Astrocyte of the cerebellum (primary cell): ENCODE measurements at regions not wholly inside any gene's neighbourhood (a gene's known extent, or its start where the extent isn't known, plus 50 kb on each side); places are given as distances from the start of the nearest gene placed in this dataset.

ENCODE experiments used
- DNase-seq: peaks from one replicate; pipeline ENCODE4 v3.0.0-alpha.2; 2011; ENCODE audit warnings: low read depth
- H3K4me3 ChIP-seq: 2 replicates; pipeline ENCODE4 v1.5.1; 2011; ENCODE audit warnings: mild to moderate bottlenecking, low read depth, low read length, moderate library complexity
- CTCF ChIP-seq: IDR thresholded peaks from 2 replicates; pipeline ENCODE4 v1.5.1; 2012; ENCODE audit warnings: low read length, low read depth, moderate library complexity, mild to moderate bottlenecking; ENCODE audit errors: missing control alignments
- in situ Hi-C: cut with HindIII; loops from 2 replicates; pipeline ENCODE4 v1.10.0; 2017; ENCODE audit warnings: low sequenced_read_pairs

GRCh38 chr9:7957803-7958202 lies 158.2 kb upstream of the DMAC1 start:
- DNase-seq: no peak
- no peak for TF ChIP-seq CTCF
- no peak overlapping the region for H3K4me3 ChIP-seq
- in situ Hi-C loops: no loop called here

DNA sequence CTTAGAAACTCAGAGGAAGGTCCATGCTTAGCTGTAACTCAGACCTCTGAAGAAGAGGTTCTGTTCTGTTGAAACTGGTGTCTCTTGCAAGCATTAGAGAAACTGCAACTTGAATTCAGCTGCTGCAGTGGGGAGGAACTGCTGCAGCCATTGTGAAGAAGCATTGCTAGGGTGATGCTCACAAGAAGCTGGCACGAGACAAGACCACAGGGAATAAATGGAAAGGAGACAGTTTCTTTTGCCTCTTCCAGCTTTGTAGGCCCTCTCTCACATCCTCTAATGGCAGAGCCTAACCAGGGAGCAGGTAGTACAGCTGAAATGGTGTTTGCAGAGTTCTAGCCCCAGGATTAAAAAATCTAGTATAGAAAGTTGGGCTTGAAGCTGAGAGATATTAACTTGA lies 148.0 kb upstream of the DMAC1 start:
- no peak overlapping the region for H3K4me3 ChIP-seq
- TF ChIP-seq CTCF: no peak
- no peak for DNase-seq
- in situ Hi-C loops: no loop called here

DNA sequence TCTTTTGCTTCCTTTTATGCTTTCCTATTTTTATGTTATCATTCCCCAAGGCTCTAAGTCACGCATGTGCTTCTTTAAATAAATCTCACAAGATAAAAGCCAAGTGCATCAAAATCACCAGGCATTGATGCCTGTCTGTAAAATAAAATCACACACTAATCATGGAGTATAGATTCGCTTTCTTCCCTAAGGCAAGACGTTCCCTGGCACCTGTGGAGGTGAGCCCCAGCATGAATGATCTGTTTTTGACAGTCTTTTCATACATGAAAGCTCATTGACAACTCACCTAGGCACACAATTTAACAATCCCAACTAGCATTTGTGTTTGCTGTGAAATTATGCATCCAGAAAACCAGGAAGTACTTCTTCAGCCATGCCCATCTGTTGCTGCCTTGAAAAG lies 146.9 kb upstream of the DMAC1 start:
- no peak for TF ChIP-seq CTCF
- in situ Hi-C loops: no loop called here
- no peak overlapping the region for H3K4me3 ChIP-seq
- DNase-seq: no peak

- no peak for TF ChIP-seq CTCF
- in situ Hi-C loops: no loop called here
- no peak for DNase-seq
- no peak overlapping the region for H3K4me3 ChIP-seq
Measured at GRCh38 chr9:7944572-7944971, 145.0 kb upstream of the DMAC1 start.

DNA sequence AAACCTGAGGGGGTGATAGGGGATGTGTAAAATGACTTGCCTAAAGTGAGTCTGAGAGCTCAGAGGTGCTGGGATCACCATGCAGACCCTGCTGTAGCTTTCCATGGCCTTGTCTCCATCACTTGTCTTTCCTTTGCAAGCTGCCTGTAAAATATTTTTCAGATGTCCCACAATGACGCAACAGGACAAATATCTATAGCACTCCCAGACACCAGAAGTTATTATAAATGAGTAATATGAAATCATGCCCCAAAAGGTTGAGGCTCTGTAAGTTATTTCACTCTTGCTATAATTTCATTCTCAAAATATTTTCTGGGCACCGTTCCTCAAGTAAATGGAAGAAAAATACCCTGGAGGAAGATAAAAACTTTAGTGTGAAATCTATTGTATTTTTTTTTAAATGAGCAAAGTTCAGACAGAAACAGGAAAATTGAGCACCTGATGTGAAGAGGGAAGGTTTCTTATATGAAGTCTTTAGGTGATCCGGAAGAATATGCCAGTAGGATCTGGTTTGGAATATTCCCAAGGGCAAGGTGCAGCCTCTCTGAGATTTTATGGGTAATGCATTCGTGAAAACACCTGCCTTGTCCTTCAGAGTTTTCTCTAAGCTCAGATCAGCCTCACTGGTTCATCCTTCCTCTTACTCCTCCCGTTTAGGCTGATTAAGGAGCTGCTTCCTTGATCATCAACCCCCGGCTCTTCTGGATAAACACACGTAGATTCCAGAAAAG lies 138.3 kb upstream of the DMAC1 start:
- in situ Hi-C loops: no loop called here
- TF ChIP-seq CTCF: no peak

DNA sequence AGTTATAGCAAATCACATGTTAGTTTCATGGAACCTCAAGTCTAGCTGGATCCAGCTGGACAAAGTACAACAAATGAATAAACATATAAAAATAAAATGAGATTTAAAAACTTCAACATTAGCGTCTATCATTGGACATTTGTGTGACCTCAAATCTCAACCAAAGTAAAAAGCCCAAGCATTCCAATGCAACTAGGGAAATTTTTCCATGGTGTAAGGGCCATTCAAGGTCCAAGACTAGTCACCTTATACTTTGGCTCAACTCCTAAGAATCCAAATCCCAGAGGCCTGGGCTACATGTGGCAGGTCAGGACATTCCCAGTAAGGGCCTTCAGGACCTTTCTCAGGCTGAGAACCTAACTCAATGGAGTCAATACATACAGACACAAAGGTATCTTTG lies 137.4 kb upstream of the DMAC1 start:
- H3K4me3 ChIP-seq: no peak overlapping the region
- in situ Hi-C loops: no loop called here
- DNase-seq: no peak
- TF ChIP-seq CTCF: no peak

More for the DNA sequence above, 138.3 kb upstream of the DMAC1 start:
- no peak overlapping the region for H3K4me3 ChIP-seq
- DNase-seq: no peak
